ENCODE measurements at regions not wholly inside any gene's neighbourhood (a gene's known extent, or its start where the extent isn't known, plus 50 kb on each side); places are given as distances from the start of the nearest gene placed in this dataset.

DNA sequence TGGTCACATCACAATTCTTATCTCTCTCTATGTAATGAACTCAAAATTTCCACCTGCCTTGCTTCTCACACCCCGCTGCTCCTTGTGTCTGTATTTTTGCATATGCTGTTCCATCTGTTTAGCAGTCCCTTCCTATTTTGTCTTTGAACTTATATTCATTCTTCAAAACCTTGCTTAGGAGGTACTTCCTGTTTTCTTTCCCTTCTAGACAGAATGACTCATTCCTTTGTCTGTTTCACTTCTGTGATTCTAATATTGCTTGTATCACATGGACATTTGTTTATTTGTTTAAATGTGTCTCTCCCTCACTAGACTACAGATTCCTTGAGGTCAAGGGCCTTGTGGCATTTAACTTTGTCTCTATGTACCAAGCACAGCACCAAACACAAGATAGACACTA, 424.2 kb downstream of the ETNK1 start:
- no peak for TF ChIP-seq POLR2AphosphoS5 (IDR thresholded peaks at IDR 0.05; ENCODE audit: low read depth, low read length)
- no peak for TF ChIP-seq POLR2A (IDR thresholded peaks at IDR 0.05; ENCODE audit: low read depth, low read length)
- TF ChIP-seq TAF1 (IDR thresholded peaks at IDR 0.05; ENCODE audit: low read depth, low read length), result no peak
